Neuronal stem cell (in vitro differentiated cells): ENCODE measurements at regions not wholly inside any gene's neighbourhood (a gene's known extent, or its start where the extent isn't known, plus 50 kb on each side); places are given as distances from the start of the nearest gene placed in this dataset.

Experiments used
- DNase-seq: peaks from one replicate; pipeline ENCODE4 v3.0.0-alpha.2; 2013; ENCODE audit warnings: low spot score
- H2AFZ ChIP-seq: one replicate; pipeline ENCODE4 v1.6.1; 2013; ENCODE audit warnings: mild to moderate bottlenecking, low read length, inconsistent platforms
- H2AK5ac ChIP-seq: 2 replicates; pipeline ENCODE4 v1.6.1; 2013; ENCODE audit warnings: low read depth, mild to moderate bottlenecking, inconsistent platforms, low read length, moderate library complexity, mixed read lengths
- H2BK120ac ChIP-seq: 2 replicates; pipeline ENCODE4 v1.6.1; 2013; ENCODE audit warnings: low read depth, mild to moderate bottlenecking, inconsistent platforms, low read length, moderate library complexity, mixed read lengths
- H2BK12ac ChIP-seq: one replicate; pipeline ENCODE4 v1.6.1; 2013; ENCODE audit warnings: low read length, inconsistent platforms
- H2BK15ac ChIP-seq: 2 replicates; pipeline ENCODE4 v1.6.1; 2013; ENCODE audit warnings: mild to moderate bottlenecking, low read length, inconsistent platforms, mixed read lengths
- H2BK5ac ChIP-seq: one replicate; pipeline ENCODE4 v1.6.1; 2013; ENCODE audit warnings: inconsistent platforms, mild to moderate bottlenecking, low read length, moderate library complexity
- H3K14ac ChIP-seq: one replicate; pipeline ENCODE4 v1.6.1; 2013; ENCODE audit warnings: low read length, inconsistent platforms
- H3K18ac ChIP-seq: 2 replicates; pipeline ENCODE4 v1.6.1; 2013; ENCODE audit warnings: low read length, inconsistent platforms
- H3K23ac ChIP-seq: 2 replicates; pipeline ENCODE4 v1.6.1; 2013; ENCODE audit warnings: low read depth, mild to moderate bottlenecking, mixed read lengths, low read length, inconsistent platforms; ENCODE audit not compliant: poor library complexity
- H3K27ac ChIP-seq: replicated peaks from 3 replicates; pipeline ENCODE4 v1.5.1; 2013; ENCODE audit warnings: low read length, inconsistent platforms
- H3K27me3 ChIP-seq, 3 experiments: 2 replicates each; pipeline ENCODE4 v1.6.1; 2013; ENCODE audit warnings: low read length in 3 of 3, mild to moderate bottlenecking in 2 of 3, inconsistent platforms in 1 of 3, low read depth in 1 of 3, mixed read lengths in 1 of 3, moderate library complexity in 1 of 3; ENCODE audit not compliant: control insufficient read depth in 3 of 3, insufficient read depth in 3 of 3
- H3K36me3 ChIP-seq, 2 donors: replicated peaks in 1 of 2; 2 replicates each; pipeline ENCODE4 v1.6.1; 2013; ENCODE audit warnings: low read length in 2 of 2; ENCODE audit not compliant: control insufficient read depth in 2 of 2, insufficient read depth in 2 of 2
- H3K4ac ChIP-seq: 2 replicates; pipeline ENCODE4 v1.6.1; 2013; ENCODE audit warnings: inconsistent platforms, mild to moderate bottlenecking, low read length, moderate library complexity
- H3K4me1 ChIP-seq, 2 donors: 1 replicate in 1 of 2; 2 replicates in 1 of 2; pipeline ENCODE4 v1.6.1; 2013; ENCODE audit warnings: low read length in 2 of 2, low read depth in 1 of 2; ENCODE audit not compliant: control insufficient read depth in 2 of 2, insufficient read depth in 1 of 2
- H3K4me2 ChIP-seq: one replicate; pipeline ENCODE4 v1.6.1; 2013; ENCODE audit warnings: mild to moderate bottlenecking, low read length, inconsistent platforms; ENCODE audit not compliant: insufficient read depth, poor library complexity, severe bottlenecking
- H3K4me3 ChIP-seq, 2 donors: 2 replicates each; pipeline ENCODE4 v1.5.1; 2013; ENCODE audit warnings: low read length in 2 of 2, mild to moderate bottlenecking in 2 of 2, inconsistent platforms in 1 of 2, moderate library complexity in 1 of 2
- H3K79me1 ChIP-seq: one replicate; pipeline ENCODE4 v1.6.1; 2013; ENCODE audit warnings: low read depth, mild to moderate bottlenecking, inconsistent platforms, low read length, moderate library complexity
- H3K9ac ChIP-seq: one replicate; pipeline ENCODE4 v1.6.1; 2013; ENCODE audit warnings: mild to moderate bottlenecking, low read depth, low read length, inconsistent platforms; ENCODE audit not compliant: poor library complexity
- H3K9me3 ChIP-seq, 2 donors: replicated peaks in 1 of 2; 2 replicates each; pipeline versions ENCODE3 to v1.6.1; 2013; ENCODE audit warnings: low read length in 2 of 2, mild to moderate bottlenecking in 2 of 2, inconsistent platforms in 1 of 2, low read depth in 1 of 2, mixed read lengths in 1 of 2, moderate library complexity in 1 of 2; ENCODE audit not compliant: control insufficient read depth in 2 of 2, insufficient read depth in 1 of 2
- H4K8ac ChIP-seq: one replicate; pipeline ENCODE4 v1.6.1; 2013; ENCODE audit warnings: low read depth, mild to moderate bottlenecking, inconsistent platforms, low read length, moderate library complexity
- H4K91ac ChIP-seq: one replicate; pipeline ENCODE4 v1.6.1; 2013; ENCODE audit warnings: low read length, low read depth, mild to moderate bottlenecking, inconsistent platforms; ENCODE audit not compliant: poor library complexity
- WGBS, 2 donors: extraction: QIAGEN DNeasy Blood & Tissue Kit; methylation state at CpG; one replicate each; pipeline ENCODE4 v1.1.7; 2013; ENCODE audit warnings: missing lambda C conversion rate in 2 of 2, mixed read lengths in 1 of 2; ENCODE audit not compliant: insufficient read length in 2 of 2, insufficient replicate concordance in 1 of 2; ENCODE audit errors: extremely low coverage in 2 of 2; 5-methylcytosine and 5-hydroxymethylcytosine counted together

DNA sequence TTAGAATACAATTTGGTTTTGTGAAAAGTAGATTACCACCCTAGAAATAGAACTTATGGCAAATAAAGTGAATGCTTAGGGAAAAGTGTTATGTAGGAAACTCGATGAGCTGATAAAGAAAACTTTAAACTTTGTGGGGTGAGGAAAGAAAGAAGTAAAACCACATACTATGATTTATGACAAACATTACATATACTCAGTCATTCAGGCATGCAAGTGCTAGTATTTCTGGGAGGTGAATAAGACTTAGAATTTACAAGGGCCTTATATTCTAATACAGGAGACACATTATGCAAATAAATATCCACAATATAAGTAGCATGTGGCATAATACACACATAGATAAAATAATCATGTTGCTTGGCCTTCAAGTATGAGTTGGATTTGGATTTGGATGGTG is 618.1 kb downstream of the XIRP2 start:
- Histone ChIP-seq H3K4me3 (no peak overlapping the region), H3K4me1 (peaks cover 0 to 2% of the 10 kb centered on the region in 2 donors), H4K91ac (no peak overlapping the region), H3K9me3 (no peaks in the 10 kb centered on the region), H2AFZ (no peak overlapping the region), H3K36me3 (no peaks in the 10 kb centered on the region), H2BK12ac (no peak overlapping the region), H3K23ac (no peak overlapping the region), H2BK120ac (no peak overlapping the region), H2BK5ac (no peak overlapping the region), H2AK5ac (no peak overlapping the region), H2BK15ac (no peak overlapping the region), H3K18ac (no peak overlapping the region), H3K14ac (no peak overlapping the region), H4K8ac (no peak overlapping the region), H3K4me2 (no peak overlapping the region), H3K27me3 (no peaks in the 10 kb centered on the region), H3K4ac (no peak overlapping the region), H3K27ac (no peak overlapping the region), H3K79me1 (peaks cover 2% of the 10 kb centered on the region), H3K9ac (no peak overlapping the region)
- no CpG with 5 or more reads among the region's 1 CpG for WGBS, 2 donors
- no peak for DNase-seq

- H3K4ac ChIP-seq: no peak overlapping the region
- H2BK12ac ChIP-seq: no peak overlapping the region
- H4K91ac ChIP-seq: no peak overlapping the region
- no peak overlapping the region for H3K27ac ChIP-seq
- H3K27me3 ChIP-seq: no peaks in the 10 kb centered on the region
- H3K36me3 ChIP-seq: no peaks in the 10 kb centered on the region
- H3K18ac ChIP-seq: no peak overlapping the region
- H2AFZ ChIP-seq: no peak overlapping the region
- no peak overlapping the region for H3K14ac ChIP-seq
- H2BK15ac ChIP-seq: no peak overlapping the region
- no peak overlapping the region for H3K4me3 ChIP-seq
- H3K23ac ChIP-seq: no peak overlapping the region
- H3K4me2 ChIP-seq: no peak overlapping the region
- H2BK5ac ChIP-seq: no peak overlapping the region
- H3K79me1 ChIP-seq: peaks cover 2% of the 10 kb centered on the region
- DNase-seq: no peak
- no peak overlapping the region for H3K9ac ChIP-seq
- no peak overlapping the region for H4K8ac ChIP-seq
- H2AK5ac ChIP-seq: no peak overlapping the region
- H2BK120ac ChIP-seq: no peak overlapping the region
- peaks cover 0 to 2% of the 10 kb centered on the region in 2 donors for H3K4me1 ChIP-seq
- H3K9me3 ChIP-seq: no peaks in the 10 kb centered on the region
These were observed 616.4 kb downstream of the XIRP2 start for GRCh38 chr2:167504695-167505094.

GRCh38 chr2:167504061-167504460 is 615.8 kb downstream of the XIRP2 start:
- Histone ChIP-seq H3K18ac (no peak overlapping the region), H2BK5ac (no peak overlapping the region), H3K14ac (no peak overlapping the region), H2BK12ac (no peak overlapping the region), H3K23ac (no peak overlapping the region), H3K4me1 (no peaks in the 10 kb centered on the region), H3K4me3 (no peak overlapping the region), H3K9ac (no peak overlapping the region), H3K79me1 (no peaks in the 10 kb centered on the region), H3K4ac (no peak overlapping the region), H3K27me3 (no peaks in the 10 kb centered on the region), H2AFZ (no peak overlapping the region), H3K27ac (no peak overlapping the region), H2BK120ac (no peak overlapping the region), H2BK15ac (no peak overlapping the region), H2AK5ac (no peak overlapping the region), H4K8ac (no peak overlapping the region), H3K9me3 (no peaks in the 10 kb centered on the region), H3K4me2 (no peak overlapping the region), H3K36me3 (no peaks in the 10 kb centered on the region), H4K91ac (no peak overlapping the region)
- DNase-seq: no peak

DNA sequence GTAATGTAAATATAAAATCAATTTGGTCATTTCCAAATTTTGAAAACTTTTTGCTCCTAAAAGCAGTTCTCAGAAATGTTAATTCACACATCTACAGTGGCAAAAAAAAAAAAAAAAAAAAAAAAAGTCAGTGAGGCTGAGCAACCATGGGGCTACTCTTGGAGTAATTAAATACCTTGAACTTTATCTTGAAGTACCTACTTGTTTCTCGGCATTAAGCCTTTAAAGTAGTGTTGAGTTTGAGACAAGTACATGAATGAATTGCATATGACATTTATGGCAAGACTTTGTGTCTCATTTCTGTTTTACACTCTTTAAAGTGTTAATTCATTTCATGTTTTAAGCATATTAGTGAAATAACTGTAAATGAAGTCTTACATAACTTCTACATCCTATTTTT is 613.3 kb downstream of the XIRP2 start:
- no CpG with 5 or more reads among the region's 1 CpG for WGBS, 2 donors
- H3K4ac ChIP-seq: no peak overlapping the region
- H3K4me2 ChIP-seq: no peak overlapping the region
- no peak overlapping the region for H2AK5ac ChIP-seq
- DNase-seq: no peak
- H3K27ac ChIP-seq: no peak overlapping the region
- no peak overlapping the region for H2BK12ac ChIP-seq
- H2BK15ac ChIP-seq: no peak overlapping the region
- H3K9ac ChIP-seq: no peak overlapping the region
- H2BK5ac ChIP-seq: no peak overlapping the region
- H4K91ac ChIP-seq: no peak overlapping the region
- no peak overlapping the region for H3K14ac ChIP-seq
- H3K9me3 ChIP-seq: no peaks in the 10 kb centered on the region
- no peak overlapping the region for H3K18ac ChIP-seq
- H3K4me3 ChIP-seq: no peak overlapping the region
- H3K4me1 ChIP-seq: no peaks in the 10 kb centered on the region
- no peaks in the 10 kb centered on the region for H3K36me3 ChIP-seq
- no peak overlapping the region for H4K8ac ChIP-seq
- no peak overlapping the region for H2AFZ ChIP-seq
- no peak overlapping the region for H2BK120ac ChIP-seq
- H3K23ac ChIP-seq: no peak overlapping the region
- H3K79me1 ChIP-seq: no peaks in the 10 kb centered on the region
- H3K27me3 ChIP-seq: no peaks in the 10 kb centered on the region
